OCI-LY7 (cell line): ENCODE measurements at regions not wholly inside any gene's neighbourhood (a gene's known extent, or its start where the extent isn't known, plus 50 kb on each side); places are given as distances from the start of the nearest gene placed in this dataset.

Experiments
- BruUV-seq: library from RNA; stranded (reverse); fragments of 400-500 nt; replicated peaks from 2 replicates; lab custom pipeline; 2021; lab: Mats Ljungman, UMichigan
- CTCF ChIA-PET: fragments of 300-600 bp; sonication (Branson Sonifier 250); formaldehyde crosslinking; loops from one replicate; lab custom pipeline; 2022; ENCODE audit warnings: antibody characterized with exemption; ENCODE audit not compliant: unreplicated experiment; lab: Charles Lee
- POLR2A ChIA-PET: fragments of 300-600 bp; sonication (Branson Sonifier 250); formaldehyde crosslinking; loops from one replicate; lab custom pipeline; 2022; ENCODE audit warnings: antibody characterized with exemption; lab: Charles Lee
- DNase-seq: peaks from one replicate; pipeline ENCODE4 v3.0.0-alpha.2; 2015; ENCODE audit warnings: low spot score
- H2AFZ ChIP-seq: fragments of 200-600 bp; sonication (generic), shearing (Covaris generic); 2 replicates; pipeline ENCODE4 v1.6.1; 2014; ENCODE audit warnings: mild to moderate bottlenecking, antibody characterized with exemption, low read length, moderate library complexity
- H3K27ac ChIP-seq: fragments of 200-600 bp; sonication (generic); 2 replicates; pipeline ENCODE4 v1.5.1; 2014; ENCODE audit warnings: mixed run types, low read depth, mild to moderate bottlenecking, moderate library complexity, low read length, inconsistent platforms; ENCODE audit not compliant: poor library complexity, severe bottlenecking
- H3K36me3 ChIP-seq: fragments of 200-600 bp; sonication (generic); 2 replicates; pipeline ENCODE4 v1.6.1; 2014; ENCODE audit warnings: mild to moderate bottlenecking, antibody characterized with exemption, low read length, moderate library complexity, mixed read lengths; ENCODE audit not compliant: insufficient read depth
- H3K4me1 ChIP-seq: fragments of 200-600 bp; sonication (generic); 2 replicates; pipeline ENCODE4 v1.5.1; 2014; ENCODE audit warnings: mild to moderate bottlenecking, low read length; ENCODE audit not compliant: insufficient read depth, poor library complexity, severe bottlenecking
- H3K4me2 ChIP-seq: fragments of 200-600 bp; sonication (generic); 2 replicates; pipeline ENCODE4 v1.6.1; 2014; ENCODE audit warnings: mild to moderate bottlenecking, low read length
- H3K4me3 ChIP-seq: fragments of 200-600 bp; sonication (generic); 2 replicates; pipeline ENCODE4 v1.5.1; 2014; ENCODE audit warnings: mild to moderate bottlenecking, low read depth, low read length; ENCODE audit not compliant: poor library complexity, severe bottlenecking
- H3K79me2 ChIP-seq: fragments of 200-600 bp; sonication (generic); 2 replicates; pipeline ENCODE4 v1.6.1; 2016; ENCODE audit warnings: low read depth, mild to moderate bottlenecking, low read length, moderate library complexity, mixed read lengths; ENCODE audit not compliant: insufficient read depth
- H3K9me2 ChIP-seq: fragments of 200-600 bp; sonication (generic); 2 replicates; pipeline ENCODE4 v1.6.1; 2016; ENCODE audit warnings: mild to moderate bottlenecking, low read length, mixed read lengths; ENCODE audit not compliant: insufficient read depth
- H3K9me3 ChIP-seq: fragments of 200-600 bp; sonication (generic); 2 replicates; pipeline ENCODE4 v1.6.1; 2014; ENCODE audit warnings: mild to moderate bottlenecking, mixed run types, low read length, mixed read lengths
- H4K20me1 ChIP-seq: fragments of 200-600 bp; sonication (generic); 2 replicates; pipeline ENCODE4 v1.6.1; 2014; ENCODE audit warnings: mild to moderate bottlenecking, antibody characterized with exemption, low read length, moderate library complexity, mixed read lengths; ENCODE audit not compliant: insufficient read depth
- CTCF ChIP-seq: fragments of 200-600 bp; sonication (generic); conservative IDR thresholded peaks from 2 replicates; pipeline ENCODE4 v1.5.1; 2014; ENCODE audit warnings: mild to moderate bottlenecking, antibody characterized with exemption, low read length, moderate library complexity, mixed read lengths
- EZH2phosphoT487 ChIP-seq: fragments of 200-600 bp; sonication (generic); IDR thresholded peaks from 2 replicates; pipeline ENCODE4 v1.6.1; 2018; ENCODE audit warnings: low read depth, borderline replicate concordance, mild to moderate bottlenecking, mixed run types, antibody characterized with exemption, low read length, moderate library complexity, mixed read lengths
- intact Hi-C: fragments of 100-400 bp; cut with micrococcal nuclease; formaldehyde crosslinking; loops from one replicate; pipeline ENCODE4 v1.10.0; 2022; ENCODE audit not compliant: unreplicated experiment

GRCh38 chr2:16939771-16940170, 274.1 kb upstream of the CYRIA start:
- Histone ChIP-seq H3K9me3 (no peaks in the 10 kb centered on the region), H4K20me1 (no peaks in the 10 kb centered on the region), H3K4me2 (no peak overlapping the region), H3K4me3 (no peak overlapping the region), H3K79me2 (no peaks in the 10 kb centered on the region), H2AFZ (no peak overlapping the region), H3K36me3 (no peaks in the 10 kb centered on the region), H3K27ac (no peak overlapping the region), H3K4me1 (no peaks in the 10 kb centered on the region), H3K9me2 (no peaks in the 10 kb centered on the region)
- DNase-seq = no peak
- POLR2A ChIA-PET = interaction anchor here (0.6 kb wide), 1 partner anchor 693 kb away, joined by 3 read pairs; no protein-coding TSS in a partner anchor
- TF ChIP-seq EZH2phosphoT487 (no peak), CTCF (no peak)
- no TSS peak for BruUV-seq
- intact Hi-C loops = no loop called here
- CTCF ChIA-PET = no interaction called here

GRCh38 chr2:16933355-16933754, 267.7 kb upstream of the CYRIA start:
- ChIA-PET CTCF (no interaction called here), POLR2A (interaction anchor here (0.9 kb wide), 1 partner anchor 10 kb away, joined by 3 read pairs; no protein-coding TSS in a partner anchor)
- Histone ChIP-seq H3K4me3 (no peak overlapping the region), H3K36me3 (no peaks in the 10 kb centered on the region), H3K4me2 (no peak overlapping the region), H3K79me2 (no peaks in the 10 kb centered on the region), H3K4me1 (no peaks in the 10 kb centered on the region), H3K9me3 (no peaks in the 10 kb centered on the region), H2AFZ (no peak overlapping the region), H3K27ac (no peak overlapping the region), H3K9me2 (no peaks in the 10 kb centered on the region), H4K20me1 (no peaks in the 10 kb centered on the region)
- DNase-seq = no peak
- TF ChIP-seq CTCF (no peak), EZH2phosphoT487 (no peak)
- intact Hi-C loops = no loop called here
- BruUV-seq = no TSS peak

GRCh38 chr2:16932826-16933225, 267.2 kb upstream of the CYRIA start:
- Histone ChIP-seq H3K36me3 (no peaks in the 10 kb centered on the region), H3K79me2 (no peaks in the 10 kb centered on the region), H4K20me1 (no peaks in the 10 kb centered on the region), H3K9me3 (no peaks in the 10 kb centered on the region), H3K4me2 (no peak overlapping the region), H2AFZ (no peak overlapping the region), H3K4me1 (no peaks in the 10 kb centered on the region), H3K9me2 (no peaks in the 10 kb centered on the region), H3K4me3 (no peak overlapping the region), H3K27ac (no peak overlapping the region)
- TF ChIP-seq CTCF = no peak
- no peak for TF ChIP-seq EZH2phosphoT487
- intact Hi-C loops = no loop called here
- ChIA-PET CTCF (no interaction called here), POLR2A (no interaction called here)
- BruUV-seq = no TSS peak
- no peak for DNase-seq
